ENCODE measurements at regions not wholly inside any gene's neighbourhood (a gene's known extent, or its start where the extent isn't known, plus 50 kb on each side); places are given as distances from the start of the nearest gene placed in this dataset.

DNA sequence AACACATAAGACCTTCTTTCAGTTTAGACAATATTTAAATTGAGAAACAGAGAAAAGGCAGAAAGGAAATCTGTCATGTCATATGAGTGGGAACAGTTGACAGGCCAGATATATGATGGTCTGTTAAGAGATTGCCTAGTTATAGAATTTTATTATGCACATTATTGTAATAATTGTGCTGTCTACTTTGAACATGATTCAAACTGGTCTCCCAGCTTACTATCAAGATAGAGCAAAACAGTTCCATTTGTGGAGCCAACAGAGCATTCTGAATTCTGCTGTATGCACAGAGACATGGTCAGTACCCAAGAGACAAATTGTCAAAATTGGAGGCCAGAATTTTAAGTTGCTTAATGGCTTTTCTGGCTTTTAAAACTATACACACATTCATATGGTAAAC, 139.4 kb downstream of the FBXO8 start:
- no peak for DNase-seq (ENCODE audit: low spot score)
- no peak for TF ChIP-seq CTCF (IDR thresholded peaks at IDR 0.05; ENCODE audit: extremely low read depth, insufficient read depth, missing control alignments)
- in situ Hi-C loops (cut with MboI; ENCODE audit: low pct_unique_long_range_greater_than_20kb, low sequenced_read_pairs, unreplicated experiment), result no loop called here

GRCh38 chr4:174141876-174142275, 141.6 kb downstream of the FBXO8 start:
- in situ Hi-C loops (cut with MboI; ENCODE audit: low pct_unique_long_range_greater_than_20kb, low sequenced_read_pairs, unreplicated experiment), result no loop called here
- no peak for DNase-seq (ENCODE audit: low spot score)
- no peak for TF ChIP-seq CTCF (IDR thresholded peaks at IDR 0.05; ENCODE audit: extremely low read depth, insufficient read depth, missing control alignments)

DNA sequence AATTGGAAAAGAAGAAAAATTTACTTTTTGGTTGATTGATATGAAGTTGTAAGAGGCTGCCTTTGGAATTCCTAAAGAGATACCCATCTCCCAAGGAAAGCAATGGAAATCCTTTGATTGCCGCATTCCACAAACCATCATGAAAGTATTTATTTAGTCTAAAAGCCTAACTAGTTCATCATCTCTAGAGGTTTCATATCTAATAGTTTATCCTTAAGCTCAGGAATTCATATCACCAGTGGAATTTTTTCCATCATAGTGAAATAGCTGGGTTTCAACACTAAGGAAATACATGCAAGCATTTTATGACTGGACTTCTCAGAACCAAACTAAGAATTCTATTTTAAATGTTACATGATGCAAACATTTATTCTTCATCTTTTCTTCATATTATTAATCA, 144.9 kb downstream of the FBXO8 start:
- no peak for TF ChIP-seq CTCF (IDR thresholded peaks at IDR 0.05; ENCODE audit: extremely low read depth, insufficient read depth, missing control alignments)
- no peak for DNase-seq (ENCODE audit: low spot score)
- in situ Hi-C loops (cut with MboI; ENCODE audit: low pct_unique_long_range_greater_than_20kb, low sequenced_read_pairs, unreplicated experiment), result no loop called here

DNA sequence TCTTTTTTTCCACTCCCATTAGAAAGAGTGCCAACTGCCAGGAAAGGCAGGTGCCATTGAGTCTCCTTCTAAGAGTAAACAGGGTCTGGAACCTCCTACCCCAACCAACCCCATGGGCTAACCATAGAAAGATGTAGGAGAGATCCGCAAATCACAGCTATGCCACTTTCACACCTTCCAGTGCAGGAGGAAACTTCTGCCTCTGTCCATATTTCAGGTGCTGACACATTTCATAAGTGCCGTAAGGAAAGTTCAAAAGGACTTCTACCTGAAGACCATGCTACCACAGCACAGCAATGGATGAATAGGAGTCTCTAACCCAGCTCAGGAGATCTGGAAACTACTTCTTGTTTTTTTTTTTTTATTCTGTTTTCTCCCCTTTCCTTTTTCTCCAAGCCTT, 145.8 kb downstream of the FBXO8 start:
- no peak for DNase-seq (ENCODE audit: low spot score)
- in situ Hi-C loops (cut with MboI; ENCODE audit: low pct_unique_long_range_greater_than_20kb, low sequenced_read_pairs, unreplicated experiment), result no loop called here
- TF ChIP-seq CTCF (IDR thresholded peaks at IDR 0.05; ENCODE audit: extremely low read depth, insufficient read depth, missing control alignments), result no peak

DNA sequence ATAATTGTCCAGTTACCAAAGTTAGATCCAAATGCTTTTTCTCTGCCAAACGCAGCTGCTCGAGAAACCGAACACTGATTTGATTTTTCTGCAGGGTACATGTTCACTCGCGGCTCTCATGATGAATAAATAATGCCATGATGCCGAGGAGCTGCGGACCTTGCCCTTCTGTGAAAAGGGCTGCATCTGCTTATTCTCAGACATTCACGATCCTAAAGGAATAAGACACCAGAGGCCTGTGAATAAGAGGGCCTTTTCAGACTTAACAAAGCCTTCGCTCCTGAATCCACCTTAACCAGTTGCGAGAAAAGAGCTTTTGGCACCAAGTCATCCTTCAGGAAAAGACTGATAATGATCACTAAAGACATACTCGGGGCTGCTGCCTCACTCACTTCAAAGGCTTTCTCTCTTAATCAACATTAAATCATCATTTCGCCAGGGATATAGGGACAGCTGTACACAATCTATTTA, 147.5 kb downstream of the FBXO8 start:
- TF ChIP-seq CTCF (IDR thresholded peaks at IDR 0.05; ENCODE audit: extremely low read depth, insufficient read depth, missing control alignments), result no peak
- DNase-seq (ENCODE audit: low spot score), result no peak
- in situ Hi-C loops (cut with MboI; ENCODE audit: low pct_unique_long_range_greater_than_20kb, low sequenced_read_pairs, unreplicated experiment), result no loop called here

DNA sequence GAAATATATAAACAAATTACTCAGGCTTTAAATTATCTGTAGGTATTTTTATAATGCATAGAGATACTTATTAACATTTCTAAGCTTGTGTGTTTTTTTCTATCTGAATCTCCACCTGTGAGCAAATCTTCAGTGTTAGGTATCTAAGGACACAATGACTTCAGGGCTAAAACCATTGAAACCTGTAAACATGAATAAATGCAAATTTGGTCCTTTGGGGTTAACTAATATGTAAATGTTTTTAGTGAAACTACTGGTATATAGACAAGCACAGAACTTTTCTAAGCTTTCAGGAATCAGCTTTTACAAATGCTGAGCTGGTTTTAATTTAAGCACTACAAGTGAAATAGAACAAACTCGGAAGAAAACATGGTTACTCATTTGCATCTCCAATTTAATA, 147.9 kb downstream of the FBXO8 start:
- no peak for DNase-seq (ENCODE audit: low spot score)
- TF ChIP-seq CTCF (IDR thresholded peaks at IDR 0.05; ENCODE audit: extremely low read depth, insufficient read depth, missing control alignments), result no peak
- in situ Hi-C loops (cut with MboI; ENCODE audit: low pct_unique_long_range_greater_than_20kb, low sequenced_read_pairs, unreplicated experiment), result no loop called here

- no peak for DNase-seq (ENCODE audit: low spot score)
- in situ Hi-C loops (cut with MboI; ENCODE audit: low pct_unique_long_range_greater_than_20kb, low sequenced_read_pairs, unreplicated experiment), result no loop called here
- TF ChIP-seq CTCF (IDR thresholded peaks at IDR 0.05; ENCODE audit: extremely low read depth, insufficient read depth, missing control alignments), result no peak
These were observed 149.1 kb downstream of the FBXO8 start for GRCh38 chr4:174134361-174134760.
